Naive thymus-derived CD4-positive, alpha-beta T cell (primary cell): ENCODE measurements at regions not wholly inside any gene's neighbourhood (a gene's known extent, or its start where the extent isn't known, plus 50 kb on each side); places are given as distances from the start of the nearest gene placed in this dataset.

Source experiments
- ATAC-seq: fragments of 150-1000 bp; cut with Tn5 transposase; 2 replicates; pipeline ENCODE4 v1.10.0; 2021; ENCODE audit warnings: mild to moderate bottlenecking, moderate library complexity
- CTCF ChIA-PET: fragments of 350-600 bp; sonication (Branson Sonifier 250); formaldehyde crosslinking; loops from one replicate; lab custom pipeline; 2021; ENCODE audit warnings: antibody characterized with exemption; lab: Charles Lee
- POLR2A ChIA-PET: fragments of 350-600 bp; sonication (Branson Sonifier 250); formaldehyde crosslinking; loops from one replicate; lab custom pipeline; 2021; ENCODE audit warnings: antibody characterized with exemption, inconsistent platforms; lab: Charles Lee
- DNase-seq, 9 donors: peaks; one replicate each; pipeline versions ENCODE4 v3.0.0 to v3.0.0-alpha.2; 2020 to 2022; ENCODE audit warnings: mixed read lengths in 1 of 9
- H3K27ac ChIP-seq: one replicate; pipeline ENCODE4 v1.7.0; 2013; ENCODE audit warnings: mild to moderate bottlenecking, low read depth, low read length, moderate library complexity
- H3K27me3 ChIP-seq, 2 donors: one replicate each; pipeline ENCODE4 v1.7.0; 2013; ENCODE audit warnings: low read length in 2 of 2, mild to moderate bottlenecking in 2 of 2, moderate library complexity in 2 of 2; ENCODE audit not compliant: control insufficient read depth in 2 of 2, insufficient read depth in 2 of 2
- H3K36me3 ChIP-seq, 3 experiments: 1 replicate in 2 of 3; 2 replicates in 1 of 3; pipeline ENCODE4 v1.7.0; 2013; ENCODE audit warnings: low read length in 3 of 3, mild to moderate bottlenecking in 3 of 3, moderate library complexity in 1 of 3; ENCODE audit not compliant: insufficient read depth in 3 of 3, control insufficient read depth in 2 of 3
- H3K4me1 ChIP-seq, 2 donors: one replicate each; pipeline ENCODE4 v1.7.0; 2013; ENCODE audit warnings: low read length in 2 of 2, mild to moderate bottlenecking in 2 of 2, moderate library complexity in 1 of 2; ENCODE audit not compliant: control insufficient read depth in 2 of 2, insufficient read depth in 2 of 2
- H3K4me3 ChIP-seq: 2 replicates; pipeline ENCODE4 v1.7.0; 2013; ENCODE audit warnings: mild to moderate bottlenecking, low read length
- H3K9me3 ChIP-seq, 3 experiments: 1 replicate in 2 of 3; 2 replicates in 1 of 3; pipeline ENCODE4 v1.7.0; 2013; ENCODE audit warnings: low read length in 3 of 3; ENCODE audit not compliant: control insufficient read depth in 2 of 3
- H3K27ac Mint-ChIP-seq, 9 donors: one replicate each; pipeline ENCODE4 v1.8.0; 2020 to 2022; ENCODE audit warnings: mixed read lengths in 9 of 9, mild to moderate bottlenecking in 8 of 9, moderate library complexity in 5 of 9, inconsistent platforms in 2 of 9
- H3K27me3 Mint-ChIP-seq, 5 donors: one replicate each; pipeline ENCODE4 v1.8.0; 2021 to 2022; ENCODE audit warnings: mixed read lengths in 5 of 5, mild to moderate bottlenecking in 1 of 5
- H3K36me3 Mint-ChIP-seq, 5 donors: one replicate each; pipeline ENCODE4 v1.8.0; 2020 to 2022; ENCODE audit warnings: mixed read lengths in 5 of 5, mild to moderate bottlenecking in 3 of 5, inconsistent platforms in 1 of 5
- H3K4me1 Mint-ChIP-seq, 7 donors: one replicate each; pipeline ENCODE4 v1.8.0; 2020 to 2022; ENCODE audit warnings: mixed read lengths in 7 of 7, mild to moderate bottlenecking in 3 of 7, inconsistent platforms in 1 of 7
- H3K4me3 Mint-ChIP-seq, 10 donors: one replicate each; pipeline ENCODE4 v1.8.0; 2020 to 2022; ENCODE audit warnings: mild to moderate bottlenecking in 10 of 10, mixed read lengths in 10 of 10, moderate library complexity in 6 of 10, inconsistent platforms in 2 of 10
- H3K9me3 Mint-ChIP-seq, 11 donors: one replicate each; pipeline ENCODE4 v1.8.0; 2020 to 2022; ENCODE audit warnings: mixed read lengths in 11 of 11, mild to moderate bottlenecking in 4 of 11, inconsistent platforms in 1 of 11, moderate library complexity in 1 of 11
- intact Hi-C, 2 donors: fragments of 100-400 bp; cut with micrococcal nuclease; formaldehyde crosslinking; loops; one replicate each; pipeline ENCODE4 v1.15.1; 2023

- no peaks in the 10 kb centered on the region for H3K9me3 Mint-ChIP-seq
These were observed 52.4 kb upstream of the TRIM2 start for GRCh38 chr4:153151535-153152455.

GRCh38 chr4:153152501-153153338 lies 51.5 kb upstream of the TRIM2 start:
- peak overlapping the region; percentile 78 to 90 (median 85) for H3K27ac Mint-ChIP-seq

More at GRCh38 chr4:153151535-153152455, 52.4 kb upstream of the TRIM2 start:
- ChIA-PET POLR2A (interaction anchor here (0.7 kb wide), 1 partner anchor 10 kb away, joined by 3 read pairs; no protein-coding TSS in a partner anchor), CTCF (interaction anchor here (0.6 to 1.4 kb wide), 3 partner anchors 9 to 587 kb away, joined by 3 to 7 read pairs (median 3); no protein-coding TSS in a partner anchor)
- Histone ChIP-seq H3K4me1 (peaks cover 3 to 12% of the 10 kb centered on the region in 2 donors), H3K36me3 (no peaks in the 10 kb centered on the region), H3K27me3 (no peaks in the 10 kb centered on the region), H3K4me3 (no peak overlapping the region), H3K27ac (no peak overlapping the region), H3K9me3 (no peaks in the 10 kb centered on the region)
- Mint-ChIP-seq H3K27ac (peak overlapping the region in 6 of 9 donors; percentile 1 to 89 (median 37)), H3K4me3 (peak overlapping the region in 9 of 10 donors; percentile 31 to 96 (median 92)), H3K27me3 (peaks cover 0 to 43% (median 0%) of the 10 kb centered on the region in 5 donors), H3K4me1 (peaks cover 23 to 42% (median 38%) of the 10 kb centered on the region in 7 donors), H3K36me3 (no peaks in the 10 kb centered on the region)
- DNase-seq, result peak in 3 of 9 donors; percentile 6 to 69 (median 46)
- intact Hi-C loops, result loop anchor here (2.0 to 5.0 kb wide), 4 partner anchors 56 to 373 kb away; partner anchors contain the start of genes ARFIP1 (in 1 of the 2), MND1 (in 1 of the 2) and TIGD4 (in 1 of the 2)
- ATAC-seq, result no peak

DNA sequence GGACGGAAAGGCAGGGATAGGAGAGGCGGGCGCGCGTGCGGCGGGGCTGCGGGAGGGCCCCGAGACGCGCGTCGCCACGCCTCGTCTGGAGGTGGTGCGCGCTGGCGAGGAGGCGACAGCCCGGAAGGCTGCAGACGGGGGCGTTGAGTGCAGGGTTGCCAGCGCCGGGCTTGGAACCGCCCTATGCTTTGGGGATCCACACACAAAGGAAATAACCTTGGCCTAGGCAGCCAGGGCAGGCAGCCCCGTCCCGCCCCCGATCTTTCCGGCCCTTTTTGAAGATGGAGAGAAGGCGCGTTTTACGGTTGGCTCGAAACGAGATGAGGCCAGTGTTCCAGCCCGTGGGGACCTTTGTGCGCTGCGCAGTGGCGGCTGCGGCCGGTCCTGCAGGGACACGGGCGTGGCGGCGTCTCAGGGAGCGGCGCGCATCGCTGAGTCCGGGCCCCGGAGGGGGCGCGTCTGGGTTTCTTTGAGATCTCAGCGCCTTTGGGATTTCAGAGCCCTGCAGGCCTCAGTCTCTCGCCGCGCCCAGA lies 50.8 kb upstream of the TRIM2 start:
- Histone ChIP-seq H3K27me3 (no peaks in the 10 kb centered on the region), H3K4me3 (peak overlapping the region; percentile 81), H3K4me1 (peaks cover 3 to 12% of the 10 kb centered on the region in 2 donors), H3K9me3 (no peaks in the 10 kb centered on the region), H3K36me3 (no peaks in the 10 kb centered on the region), H3K27ac (peak overlapping the region; percentile 69)
- intact Hi-C loops, result loop anchor here (1.0 to 5.0 kb wide), 8 partner anchors 10 to 375 kb away; partner anchors contain the start of genes ARFIP1 (in 1 of the 2), MND1 (in 1 of the 2) and TIGD4 (in 1 of the 2)
- Mint-ChIP-seq H3K27ac (peak overlapping the region; percentile 78 to 90 (median 85)), H3K4me3 (peak overlapping the region; percentile 91 to 96 (median 92)), H3K9me3 (no peaks in the 10 kb centered on the region), H3K4me1 (peaks cover 23 to 42% (median 38%) of the 10 kb centered on the region in 7 donors), H3K36me3 (no peaks in the 10 kb centered on the region), H3K27me3 (peaks cover 0 to 43% (median 0%) of the 10 kb centered on the region in 5 donors)
- POLR2A ChIA-PET, result interaction anchor here (0.6 kb wide), 1 partner anchor 511 kb away, joined by 5 read pairs; no protein-coding TSS in a partner anchor
- CTCF ChIA-PET, result interaction anchor here (0.7 to 1.4 kb wide), 2 partner anchors 10 to 104 kb away, joined by 3 to 7 read pairs; no protein-coding TSS in a partner anchor
- DNase-seq (peak; percentile 53 to 84 (median 78)), ATAC-seq (peak; percentile 95)

More at GRCh38 chr4:153152501-153153338, 51.5 kb upstream of the TRIM2 start:
- Histone ChIP-seq H3K27me3 (no peaks in the 10 kb centered on the region), H3K9me3 (no peaks in the 10 kb centered on the region), H3K4me1 (peaks cover 3 to 12% of the 10 kb centered on the region in 2 donors), H3K27ac (peak overlapping the region; percentile 69), H3K4me3 (peak overlapping the region; percentile 81), H3K36me3 (no peaks in the 10 kb centered on the region)
- intact Hi-C loops, result loop anchor here (1.0 to 5.0 kb wide), 8 partner anchors 9 to 374 kb away; partner anchors contain the start of genes ARFIP1 (in 1 of the 2), MND1 (in 1 of the 2) and TIGD4 (in 1 of the 2)
- H3K36me3 Mint-ChIP-seq, result no peaks in the 10 kb centered on the region
- H3K27me3 Mint-ChIP-seq, result peaks cover 0 to 43% (median 0%) of the 10 kb centered on the region in 5 donors
- CTCF ChIA-PET, result interaction anchor here (0.7 to 1.4 kb wide), 2 partner anchors 10 to 480 kb away, joined by 3 to 7 read pairs; no protein-coding TSS in a partner anchor
- H3K4me3 Mint-ChIP-seq, result peak overlapping the region; percentile 91 to 96 (median 92)
- POLR2A ChIA-PET, result interaction anchor here (0.6 to 0.7 kb wide), 2 partner anchors 9 to 511 kb away, joined by 3 to 5 read pairs; no protein-coding TSS in a partner anchor
- DNase-seq, result peak; percentile 37 to 69 (median 60)
- no peaks in the 10 kb centered on the region for H3K9me3 Mint-ChIP-seq
- peaks cover 23 to 42% (median 38%) of the 10 kb centered on the region in 7 donors for H3K4me1 Mint-ChIP-seq
- ATAC-seq, result peak; percentile 50

GRCh38 chr4:153154007-153154975 lies 50.0 kb upstream of the TRIM2 start:
- H3K36me3 Mint-ChIP-seq, result no peaks in the 10 kb centered on the region
- Histone ChIP-seq H3K9me3 (no peaks in the 10 kb centered on the region), H3K4me3 (peak overlapping the region; percentile 81), H3K27me3 (no peaks in the 10 kb centered on the region), H3K4me1 (peaks cover 3 to 12% of the 10 kb centered on the region in 2 donors), H3K27ac (peak overlapping the region; percentile 69), H3K36me3 (no peaks in the 10 kb centered on the region)
- H3K4me1 Mint-ChIP-seq, result peaks cover 26 to 42% (median 38%) of the 10 kb centered on the region in 7 donors
- H3K9me3 Mint-ChIP-seq, result no peaks in the 10 kb centered on the region
- H3K4me3 Mint-ChIP-seq, result peak overlapping the region; percentile 91 to 96 (median 92)
- ATAC-seq (no peak), DNase-seq (peak in 6 of 9 donors; percentile 11 to 38 (median 26))
- CTCF ChIA-PET, result interaction anchor here (0.7 kb wide), 1 partner anchor 103 kb away, joined by 3 read pairs; no protein-coding TSS in a partner anchor
- POLR2A ChIA-PET, result no interaction called here
- H3K27me3 Mint-ChIP-seq, result peaks cover 0 to 35% (median 0%) of the 10 kb centered on the region in 5 donors
- peak overlapping the region; percentile 78 to 90 (median 85) for H3K27ac Mint-ChIP-seq
- intact Hi-C loops, result loop anchor here (5.0 kb wide), 2 partner anchors 53 to 278 kb away; no protein-coding TSS in a partner anchor
